SU-DHL-6 (cell line): ENCODE measurements at regions not wholly inside any gene's neighbourhood (a gene's known extent, or its start where the extent isn't known, plus 50 kb on each side); places are given as distances from the start of the nearest gene placed in this dataset.

Experiments used
- EZH2phosphoT487 ChIP-seq: fragments of 200-600 bp; sonication (generic), shearing (Covaris generic); conservative IDR thresholded peaks from 2 replicates; pipeline ENCODE4 v1.6.1; 2018; ENCODE audit warnings: mild to moderate bottlenecking, antibody characterized with exemption, low read length, moderate library complexity, mixed read lengths
- TF ChIP-seq, protein P1 (sequence below): fragments of 200-600 bp; sonication (generic); IDR thresholded peaks from one replicate; pipeline ENCODE4 v1.5.1; 2017; ENCODE audit warnings: antibody characterized with exemption, mild to moderate bottlenecking, low read length, moderate library complexity; ENCODE audit not compliant: insufficient read depth, poor library complexity, severe bottlenecking

GRCh38 chr13:102965802-102966201 lies 100.4 kb downstream of the SLC10A2 start:
- TF ChIP-seq, protein P1, sequence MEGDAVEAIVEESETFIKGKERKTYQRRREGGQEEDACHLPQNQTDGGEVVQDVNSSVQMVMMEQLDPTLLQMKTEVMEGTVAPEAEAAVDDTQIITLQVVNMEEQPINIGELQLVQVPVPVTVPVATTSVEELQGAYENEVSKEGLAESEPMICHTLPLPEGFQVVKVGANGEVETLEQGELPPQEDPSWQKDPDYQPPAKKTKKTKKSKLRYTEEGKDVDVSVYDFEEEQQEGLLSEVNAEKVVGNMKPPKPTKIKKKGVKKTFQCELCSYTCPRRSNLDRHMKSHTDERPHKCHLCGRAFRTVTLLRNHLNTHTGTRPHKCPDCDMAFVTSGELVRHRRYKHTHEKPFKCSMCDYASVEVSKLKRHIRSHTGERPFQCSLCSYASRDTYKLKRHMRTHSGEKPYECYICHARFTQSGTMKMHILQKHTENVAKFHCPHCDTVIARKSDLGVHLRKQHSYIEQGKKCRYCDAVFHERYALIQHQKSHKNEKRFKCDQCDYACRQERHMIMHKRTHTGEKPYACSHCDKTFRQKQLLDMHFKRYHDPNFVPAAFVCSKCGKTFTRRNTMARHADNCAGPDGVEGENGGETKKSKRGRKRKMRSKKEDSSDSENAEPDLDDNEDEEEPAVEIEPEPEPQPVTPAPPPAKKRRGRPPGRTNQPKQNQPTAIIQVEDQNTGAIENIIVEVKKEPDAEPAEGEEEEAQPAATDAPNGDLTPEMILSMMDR: no peak
- TF ChIP-seq EZH2phosphoT487: no peak
